ENCODE measurements at regions not wholly inside any gene's neighbourhood (a gene's known extent, or its start where the extent isn't known, plus 50 kb on each side); places are given as distances from the start of the nearest gene placed in this dataset.

DNA sequence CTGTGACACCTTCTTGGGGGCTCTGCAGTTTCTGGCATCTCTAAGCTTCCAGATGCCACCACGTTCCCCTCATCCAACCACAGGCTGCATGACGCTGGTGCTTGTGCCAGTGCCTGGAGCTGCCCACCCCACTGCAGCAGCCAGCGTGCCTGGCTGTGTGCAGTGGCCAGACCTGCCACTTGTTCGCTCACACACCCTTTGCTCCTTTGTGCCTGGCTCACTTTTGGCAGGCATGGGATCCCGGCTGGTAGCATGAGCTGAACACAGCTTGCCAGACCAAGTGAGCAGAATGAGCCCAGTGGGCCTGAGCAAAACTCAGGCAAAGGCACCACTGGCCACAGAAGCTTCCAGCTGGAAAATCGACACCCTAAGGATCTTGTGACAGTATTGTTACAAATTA, 562.9 kb upstream of the ACO1 start:
- TF ChIP-seq, protein P1, sequence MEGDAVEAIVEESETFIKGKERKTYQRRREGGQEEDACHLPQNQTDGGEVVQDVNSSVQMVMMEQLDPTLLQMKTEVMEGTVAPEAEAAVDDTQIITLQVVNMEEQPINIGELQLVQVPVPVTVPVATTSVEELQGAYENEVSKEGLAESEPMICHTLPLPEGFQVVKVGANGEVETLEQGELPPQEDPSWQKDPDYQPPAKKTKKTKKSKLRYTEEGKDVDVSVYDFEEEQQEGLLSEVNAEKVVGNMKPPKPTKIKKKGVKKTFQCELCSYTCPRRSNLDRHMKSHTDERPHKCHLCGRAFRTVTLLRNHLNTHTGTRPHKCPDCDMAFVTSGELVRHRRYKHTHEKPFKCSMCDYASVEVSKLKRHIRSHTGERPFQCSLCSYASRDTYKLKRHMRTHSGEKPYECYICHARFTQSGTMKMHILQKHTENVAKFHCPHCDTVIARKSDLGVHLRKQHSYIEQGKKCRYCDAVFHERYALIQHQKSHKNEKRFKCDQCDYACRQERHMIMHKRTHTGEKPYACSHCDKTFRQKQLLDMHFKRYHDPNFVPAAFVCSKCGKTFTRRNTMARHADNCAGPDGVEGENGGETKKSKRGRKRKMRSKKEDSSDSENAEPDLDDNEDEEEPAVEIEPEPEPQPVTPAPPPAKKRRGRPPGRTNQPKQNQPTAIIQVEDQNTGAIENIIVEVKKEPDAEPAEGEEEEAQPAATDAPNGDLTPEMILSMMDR (IDR thresholded peaks at IDR 0.05 in 2 of 3, conservative IDR thresholded peaks at IDR 0.05 in 1 of 3; ENCODE audit: borderline replicate concordance in 1 of 3, insufficient read depth in 1 of 3, low read depth in 2 of 3, low read length in 2 of 3) = no peak
- TF ChIP-seq EZH2 (IDR thresholded peaks at IDR 0.05) (no peak), ELF1 (IDR thresholded peaks at IDR 0.05; ENCODE audit: borderline replicate concordance, low read depth) (no peak), POLR2AphosphoS5 (IDR thresholded peaks at IDR 0.05; ENCODE audit: low read depth, low read length) (no peak), YY1 (IDR thresholded peaks at IDR 0.05; ENCODE audit: extremely low read depth, insufficient replicate concordance, low read depth, low read length) (no peak), RAD21 (IDR thresholded peaks at IDR 0.05; ENCODE audit: low read depth) (no peak), SIN3A (IDR thresholded peaks at IDR 0.05; ENCODE audit: low read depth) (no peak), POLR2A (IDR thresholded peaks at IDR 0.05; ENCODE audit: borderline replicate concordance, extremely low read depth, insufficient read depth, insufficient read length) (no peak)
- TF ChIP-seq, protein P2, sequence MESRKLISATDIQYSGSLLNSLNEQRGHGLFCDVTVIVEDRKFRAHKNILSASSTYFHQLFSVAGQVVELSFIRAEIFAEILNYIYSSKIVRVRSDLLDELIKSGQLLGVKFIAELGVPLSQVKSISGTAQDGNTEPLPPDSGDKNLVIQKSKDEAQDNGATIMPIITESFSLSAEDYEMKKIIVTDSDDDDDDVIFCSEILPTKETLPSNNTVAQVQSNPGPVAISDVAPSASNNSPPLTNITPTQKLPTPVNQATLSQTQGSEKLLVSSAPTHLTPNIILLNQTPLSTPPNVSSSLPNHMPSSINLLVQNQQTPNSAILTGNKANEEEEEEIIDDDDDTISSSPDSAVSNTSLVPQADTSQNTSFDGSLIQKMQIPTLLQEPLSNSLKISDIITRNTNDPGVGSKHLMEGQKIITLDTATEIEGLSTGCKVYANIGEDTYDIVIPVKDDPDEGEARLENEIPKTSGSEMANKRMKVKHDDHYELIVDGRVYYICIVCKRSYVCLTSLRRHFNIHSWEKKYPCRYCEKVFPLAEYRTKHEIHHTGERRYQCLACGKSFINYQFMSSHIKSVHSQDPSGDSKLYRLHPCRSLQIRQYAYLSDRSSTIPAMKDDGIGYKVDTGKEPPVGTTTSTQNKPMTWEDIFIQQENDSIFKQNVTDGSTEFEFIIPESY (IDR thresholded peaks at IDR 0.05; ENCODE audit: extremely low read depth, insufficient replicate concordance, low read length) = no peak
- TF ChIP-seq, protein P3, sequence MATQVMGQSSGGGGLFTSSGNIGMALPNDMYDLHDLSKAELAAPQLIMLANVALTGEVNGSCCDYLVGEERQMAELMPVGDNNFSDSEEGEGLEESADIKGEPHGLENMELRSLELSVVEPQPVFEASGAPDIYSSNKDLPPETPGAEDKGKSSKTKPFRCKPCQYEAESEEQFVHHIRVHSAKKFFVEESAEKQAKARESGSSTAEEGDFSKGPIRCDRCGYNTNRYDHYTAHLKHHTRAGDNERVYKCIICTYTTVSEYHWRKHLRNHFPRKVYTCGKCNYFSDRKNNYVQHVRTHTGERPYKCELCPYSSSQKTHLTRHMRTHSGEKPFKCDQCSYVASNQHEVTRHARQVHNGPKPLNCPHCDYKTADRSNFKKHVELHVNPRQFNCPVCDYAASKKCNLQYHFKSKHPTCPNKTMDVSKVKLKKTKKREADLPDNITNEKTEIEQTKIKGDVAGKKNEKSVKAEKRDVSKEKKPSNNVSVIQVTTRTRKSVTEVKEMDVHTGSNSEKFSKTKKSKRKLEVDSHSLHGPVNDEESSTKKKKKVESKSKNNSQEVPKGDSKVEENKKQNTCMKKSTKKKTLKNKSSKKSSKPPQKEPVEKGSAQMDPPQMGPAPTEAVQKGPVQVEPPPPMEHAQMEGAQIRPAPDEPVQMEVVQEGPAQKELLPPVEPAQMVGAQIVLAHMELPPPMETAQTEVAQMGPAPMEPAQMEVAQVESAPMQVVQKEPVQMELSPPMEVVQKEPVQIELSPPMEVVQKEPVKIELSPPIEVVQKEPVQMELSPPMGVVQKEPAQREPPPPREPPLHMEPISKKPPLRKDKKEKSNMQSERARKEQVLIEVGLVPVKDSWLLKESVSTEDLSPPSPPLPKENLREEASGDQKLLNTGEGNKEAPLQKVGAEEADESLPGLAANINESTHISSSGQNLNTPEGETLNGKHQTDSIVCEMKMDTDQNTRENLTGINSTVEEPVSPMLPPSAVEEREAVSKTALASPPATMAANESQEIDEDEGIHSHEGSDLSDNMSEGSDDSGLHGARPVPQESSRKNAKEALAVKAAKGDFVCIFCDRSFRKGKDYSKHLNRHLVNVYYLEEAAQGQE (IDR thresholded peaks at IDR 0.05; ENCODE audit: low read depth) = no peak
